MCF 10A (cell line): ENCODE measurements at regions not wholly inside any gene's neighbourhood (a gene's known extent, or its start where the extent isn't known, plus 50 kb on each side); places are given as distances from the start of the nearest gene placed in this dataset.
A peak's percentile ranks its signal among the peaks of the same experiment; 100 is the strongest.

Experiments
- BruUV-seq: library from RNA; stranded (reverse); fragments of 400-500 nt; replicated peaks from 2 replicates; lab custom pipeline; 2021; lab: Mats Ljungman, UMichigan
- CTCF ChIA-PET: fragments of 300-600 bp; sonication (Branson Sonifier 250); formaldehyde crosslinking; extraction: SDS; loops from one replicate; lab custom pipeline; 2021; ENCODE audit warnings: antibody characterized with exemption, inconsistent platforms; lab: Yijun Ruan, JAX
- POLR2A ChIA-PET: fragments of 300-600, 350-650 bp; sonication (Branson Sonifier 250); formaldehyde crosslinking; extraction: SDS; loops from one replicate; lab custom pipeline; 2020; ENCODE audit warnings: antibody characterized with exemption, inconsistent platforms; lab: Yijun Ruan, JAX
- DNase-seq: peaks from one replicate; pipeline ENCODE4 v3.0.0-alpha.2; 2018; ENCODE audit not compliant: unreplicated experiment
- H3K27ac Mint-ChIP-seq: one replicate; pipeline ENCODE4 v1.8.0; 2022; ENCODE audit warnings: mild to moderate bottlenecking, low read depth, mixed read lengths; ENCODE audit not compliant: unreplicated experiment
- H3K27me3 Mint-ChIP-seq: one replicate; pipeline ENCODE4 v1.8.0; 2022; ENCODE audit warnings: mixed read lengths; ENCODE audit not compliant: insufficient read depth, unreplicated experiment
- H3K36me3 Mint-ChIP-seq: one replicate; pipeline ENCODE4 v1.8.0; 2022; ENCODE audit warnings: mild to moderate bottlenecking, moderate library complexity, mixed read lengths; ENCODE audit not compliant: insufficient read depth, unreplicated experiment
- H3K4me1 Mint-ChIP-seq: one replicate; pipeline ENCODE4 v1.8.0; 2022; ENCODE audit warnings: mixed read lengths; ENCODE audit not compliant: insufficient read depth, unreplicated experiment
- H3K4me3 Mint-ChIP-seq: one replicate; pipeline ENCODE4 v1.8.0; 2022; ENCODE audit warnings: mild to moderate bottlenecking, moderate library complexity, mixed read lengths; ENCODE audit not compliant: unreplicated experiment
- H3K9me3 Mint-ChIP-seq: one replicate; pipeline ENCODE4 v1.8.0; 2022; ENCODE audit warnings: mixed read lengths; ENCODE audit not compliant: unreplicated experiment
- intact Hi-C: fragments of 100-400 bp; cut with micrococcal nuclease; formaldehyde crosslinking; loops from 2 replicates; pipeline ENCODE4 v1.14.1; 2022
- TF ChIP-seq, protein P1 (sequence below): fragments of 200-600 bp; IDR thresholded peaks from one replicate; pipeline ENCODE4 v1.8.0; 2022; ENCODE audit warnings: antibody characterized with exemption, mild to moderate bottlenecking; ENCODE audit not compliant: unreplicated experiment

DNA sequence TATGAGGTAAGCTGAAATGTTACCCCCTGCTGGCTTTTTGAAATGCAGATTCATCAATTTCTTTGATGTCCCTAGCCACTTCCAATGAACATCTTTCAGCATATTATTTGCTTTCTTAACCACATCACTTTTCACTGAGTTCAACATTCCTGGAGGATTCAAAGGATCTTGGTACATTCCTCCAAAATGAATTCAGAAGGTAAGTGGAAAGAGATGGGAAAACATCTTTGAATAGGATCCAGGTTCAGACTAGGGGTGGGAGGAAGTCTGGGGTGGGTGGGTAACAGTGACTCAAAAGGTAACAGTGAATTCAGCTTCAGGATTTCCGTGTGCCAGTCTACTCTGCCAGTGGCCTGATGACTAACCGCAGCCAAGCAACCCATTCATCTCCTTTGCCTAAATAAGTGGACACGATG, 180.7 kb downstream of the ZC3H11B start:
- peaks cover 23% of the 10 kb centered on the region for H3K27me3 Mint-ChIP-seq
- no peaks in the 10 kb centered on the region for H3K9me3 Mint-ChIP-seq
- H3K36me3 Mint-ChIP-seq = no peaks in the 10 kb centered on the region
- TF ChIP-seq, protein P1, sequence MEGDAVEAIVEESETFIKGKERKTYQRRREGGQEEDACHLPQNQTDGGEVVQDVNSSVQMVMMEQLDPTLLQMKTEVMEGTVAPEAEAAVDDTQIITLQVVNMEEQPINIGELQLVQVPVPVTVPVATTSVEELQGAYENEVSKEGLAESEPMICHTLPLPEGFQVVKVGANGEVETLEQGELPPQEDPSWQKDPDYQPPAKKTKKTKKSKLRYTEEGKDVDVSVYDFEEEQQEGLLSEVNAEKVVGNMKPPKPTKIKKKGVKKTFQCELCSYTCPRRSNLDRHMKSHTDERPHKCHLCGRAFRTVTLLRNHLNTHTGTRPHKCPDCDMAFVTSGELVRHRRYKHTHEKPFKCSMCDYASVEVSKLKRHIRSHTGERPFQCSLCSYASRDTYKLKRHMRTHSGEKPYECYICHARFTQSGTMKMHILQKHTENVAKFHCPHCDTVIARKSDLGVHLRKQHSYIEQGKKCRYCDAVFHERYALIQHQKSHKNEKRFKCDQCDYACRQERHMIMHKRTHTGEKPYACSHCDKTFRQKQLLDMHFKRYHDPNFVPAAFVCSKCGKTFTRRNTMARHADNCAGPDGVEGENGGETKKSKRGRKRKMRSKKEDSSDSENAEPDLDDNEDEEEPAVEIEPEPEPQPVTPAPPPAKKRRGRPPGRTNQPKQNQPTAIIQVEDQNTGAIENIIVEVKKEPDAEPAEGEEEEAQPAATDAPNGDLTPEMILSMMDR = no peak
- no peak overlapping the region for H3K4me3 Mint-ChIP-seq
- BruUV-seq = no TSS peak
- H3K27ac Mint-ChIP-seq = no peak overlapping the region
- intact Hi-C loops = no loop called here
- peak; percentile 22 for DNase-seq
- H3K4me1 Mint-ChIP-seq = no peaks in the 10 kb centered on the region
- ChIA-PET CTCF (interaction anchor here (0.7 to 7.7 kb wide), 3 partner anchors 14 to 372 kb away, joined by 3 to 63 read pairs (median 4); no protein-coding TSS in a partner anchor), POLR2A (interaction anchor here (0.6 to 1.0 kb wide), 2 partner anchors 106 to 1784 kb away, joined by 3 read pairs; no protein-coding TSS in a partner anchor)

DNA sequence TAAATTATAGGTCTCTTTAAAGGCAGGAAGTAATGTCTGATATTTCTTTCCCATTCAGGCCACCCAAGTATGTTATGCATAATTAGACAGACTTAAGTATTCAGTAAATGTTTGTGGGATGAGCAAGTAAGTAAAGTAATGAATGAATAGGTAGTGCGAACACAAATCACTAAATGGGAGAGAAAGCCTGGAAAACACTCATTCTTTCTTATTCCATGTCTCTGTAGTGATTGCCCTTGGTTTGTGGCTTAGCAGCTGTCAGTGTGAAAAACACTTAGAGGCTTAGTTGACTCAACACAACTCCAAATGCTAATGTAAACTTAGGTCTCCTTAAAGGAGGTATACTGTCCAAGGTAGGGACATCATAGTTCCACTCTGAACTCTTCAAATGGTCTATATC, 182.5 kb downstream of the ZC3H11B start:
- no peak overlapping the region for H3K27ac Mint-ChIP-seq
- no peaks in the 10 kb centered on the region for H3K36me3 Mint-ChIP-seq
- ChIA-PET POLR2A (interaction anchor here (0.8 kb wide), 1 partner anchor 57 kb away, joined by 3 read pairs; no protein-coding TSS in a partner anchor), CTCF (interaction anchor here (1.1 to 7.7 kb wide), 5 partner anchors 12 to 1131 kb away, joined by 4 to 63 read pairs (median 7); no protein-coding TSS in a partner anchor)
- H3K9me3 Mint-ChIP-seq = no peaks in the 10 kb centered on the region
- TF ChIP-seq, protein P1 = no peak
- DNase-seq = no peak
- BruUV-seq = no TSS peak
- no peaks in the 10 kb centered on the region for H3K4me1 Mint-ChIP-seq
- H3K4me3 Mint-ChIP-seq = no peak overlapping the region
- intact Hi-C loops = no loop called here
- H3K27me3 Mint-ChIP-seq = peaks cover 26% of the 10 kb centered on the region

DNA sequence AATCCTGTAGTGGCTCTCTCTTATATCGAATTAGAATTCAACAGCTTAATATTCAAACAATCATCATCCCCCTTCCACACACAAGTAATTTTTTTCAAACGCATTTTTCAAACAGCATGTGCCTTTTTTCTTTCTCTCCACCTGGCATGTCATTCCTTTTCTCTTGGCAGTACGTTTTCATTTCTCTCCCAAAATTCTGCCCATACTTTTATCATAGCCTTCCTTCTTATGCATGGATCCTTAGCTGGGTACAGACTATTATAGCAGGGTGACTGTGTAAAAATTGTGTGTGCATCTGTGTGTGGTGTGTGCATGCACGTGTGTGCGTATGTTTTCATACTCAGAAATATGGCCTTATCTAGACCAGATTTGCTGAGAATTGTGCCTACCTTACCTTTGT, 184.3 kb downstream of the ZC3H11B start:
- CTCF ChIA-PET = interaction anchor here (0.5 to 7.7 kb wide), 12 partner anchors 9 to 1108 kb away, joined by 3 to 63 read pairs (median 3); no protein-coding TSS in a partner anchor
- H3K9me3 Mint-ChIP-seq = no peaks in the 10 kb centered on the region
- POLR2A ChIA-PET = interaction anchor here (0.6 to 2.0 kb wide), 2 partner anchors 15 to 41 kb away, joined by 3 to 4 read pairs; no protein-coding TSS in a partner anchor
- peaks cover 39% of the 10 kb centered on the region for H3K27me3 Mint-ChIP-seq
- no peaks in the 10 kb centered on the region for H3K4me1 Mint-ChIP-seq
- no peak overlapping the region for H3K4me3 Mint-ChIP-seq
- intact Hi-C loops = no loop called here
- DNase-seq = no peak
- H3K36me3 Mint-ChIP-seq = no peaks in the 10 kb centered on the region
- TF ChIP-seq, protein P1 = no peak
- BruUV-seq = no TSS peak
- H3K27ac Mint-ChIP-seq = no peak overlapping the region

DNA sequence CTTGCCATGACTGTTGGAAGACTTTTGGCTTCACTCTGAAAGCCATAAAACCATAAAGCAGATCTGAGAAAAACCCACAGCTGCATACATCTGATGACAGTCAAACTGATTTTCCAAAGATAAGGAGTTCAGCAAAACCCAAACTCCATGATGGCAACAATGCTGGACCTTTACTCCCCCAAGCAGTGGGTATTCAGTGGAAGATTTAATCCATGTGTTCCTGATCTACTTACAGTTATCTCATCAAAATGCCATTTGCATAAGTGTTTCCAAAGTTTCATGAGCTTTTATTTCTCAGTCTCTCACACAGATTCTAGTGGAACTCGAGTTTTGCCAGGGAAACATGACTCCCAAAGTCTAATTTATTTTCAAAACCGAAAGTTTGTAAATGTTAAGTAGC, 184.9 kb downstream of the ZC3H11B start:
- TF ChIP-seq, protein P1 = no peak
- intact Hi-C loops = no loop called here
- Mint-ChIP-seq H3K9me3 (no peaks in the 10 kb centered on the region), H3K27me3 (peaks cover 45% of the 10 kb centered on the region), H3K4me3 (no peak overlapping the region), H3K4me1 (no peaks in the 10 kb centered on the region), H3K27ac (no peak overlapping the region), H3K36me3 (no peaks in the 10 kb centered on the region)
- ChIA-PET CTCF (interaction anchor here (0.5 to 7.7 kb wide), 9 partner anchors 9 to 1098 kb away, joined by 3 to 63 read pairs (median 3); no protein-coding TSS in a partner anchor), POLR2A (interaction anchor here (2.0 kb wide), 1 partner anchor 15 kb away, joined by 4 read pairs; no protein-coding TSS in a partner anchor)
- no TSS peak for BruUV-seq
- no peak for DNase-seq
